ENCODE measurements at regions not wholly inside any gene's neighbourhood (a gene's known extent, or its start where the extent isn't known, plus 50 kb on each side); places are given as distances from the start of the nearest gene placed in this dataset.

DNA sequence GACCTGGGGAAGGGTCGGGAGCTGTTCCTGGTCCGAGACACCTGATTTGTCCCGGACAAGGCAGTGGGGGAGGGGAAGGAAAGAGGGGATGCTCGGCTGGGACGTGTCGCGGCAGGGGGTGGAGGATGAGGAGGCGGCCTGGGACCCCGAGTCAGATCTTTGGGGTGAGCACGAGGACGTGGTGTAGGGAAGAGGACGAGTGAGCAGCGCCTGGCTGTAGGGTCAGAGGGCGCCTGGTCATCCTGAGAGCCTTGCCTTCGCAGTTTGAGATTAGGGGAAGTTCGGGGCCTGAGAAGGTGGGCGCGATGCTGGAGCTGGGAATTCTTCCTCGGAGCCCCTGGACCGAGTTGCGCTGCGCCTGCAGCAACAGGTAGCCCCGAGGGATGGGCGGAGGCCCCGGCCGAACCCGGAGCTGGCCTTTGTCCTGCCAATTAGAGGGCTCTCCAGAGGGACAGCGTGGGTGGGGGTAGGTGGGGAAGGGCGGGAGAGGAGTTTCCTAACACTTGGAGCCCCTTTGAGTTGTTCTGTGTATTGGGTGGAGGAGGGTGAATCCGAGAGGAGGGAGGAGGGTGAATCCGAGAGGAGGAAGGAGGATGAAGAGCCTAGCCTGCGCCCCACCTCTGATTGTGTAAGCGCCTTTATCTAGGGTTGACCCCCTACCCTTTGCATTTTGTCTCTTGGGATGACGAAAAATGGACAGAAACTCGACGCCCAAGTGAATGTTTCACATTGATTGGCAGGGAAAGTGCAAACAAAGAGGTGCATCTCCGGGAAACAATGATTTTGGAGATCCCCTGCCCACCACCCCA, 72.0 kb downstream of the SOX4 start:
- DNase-seq (ENCODE audit: low spot score) = peak; percentile 22
- TF ChIP-seq, protein P1, sequence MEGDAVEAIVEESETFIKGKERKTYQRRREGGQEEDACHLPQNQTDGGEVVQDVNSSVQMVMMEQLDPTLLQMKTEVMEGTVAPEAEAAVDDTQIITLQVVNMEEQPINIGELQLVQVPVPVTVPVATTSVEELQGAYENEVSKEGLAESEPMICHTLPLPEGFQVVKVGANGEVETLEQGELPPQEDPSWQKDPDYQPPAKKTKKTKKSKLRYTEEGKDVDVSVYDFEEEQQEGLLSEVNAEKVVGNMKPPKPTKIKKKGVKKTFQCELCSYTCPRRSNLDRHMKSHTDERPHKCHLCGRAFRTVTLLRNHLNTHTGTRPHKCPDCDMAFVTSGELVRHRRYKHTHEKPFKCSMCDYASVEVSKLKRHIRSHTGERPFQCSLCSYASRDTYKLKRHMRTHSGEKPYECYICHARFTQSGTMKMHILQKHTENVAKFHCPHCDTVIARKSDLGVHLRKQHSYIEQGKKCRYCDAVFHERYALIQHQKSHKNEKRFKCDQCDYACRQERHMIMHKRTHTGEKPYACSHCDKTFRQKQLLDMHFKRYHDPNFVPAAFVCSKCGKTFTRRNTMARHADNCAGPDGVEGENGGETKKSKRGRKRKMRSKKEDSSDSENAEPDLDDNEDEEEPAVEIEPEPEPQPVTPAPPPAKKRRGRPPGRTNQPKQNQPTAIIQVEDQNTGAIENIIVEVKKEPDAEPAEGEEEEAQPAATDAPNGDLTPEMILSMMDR (IDR thresholded peaks at IDR 0.05; ENCODE audit: extremely low read depth, missing control alignments) = no peak

DNA sequence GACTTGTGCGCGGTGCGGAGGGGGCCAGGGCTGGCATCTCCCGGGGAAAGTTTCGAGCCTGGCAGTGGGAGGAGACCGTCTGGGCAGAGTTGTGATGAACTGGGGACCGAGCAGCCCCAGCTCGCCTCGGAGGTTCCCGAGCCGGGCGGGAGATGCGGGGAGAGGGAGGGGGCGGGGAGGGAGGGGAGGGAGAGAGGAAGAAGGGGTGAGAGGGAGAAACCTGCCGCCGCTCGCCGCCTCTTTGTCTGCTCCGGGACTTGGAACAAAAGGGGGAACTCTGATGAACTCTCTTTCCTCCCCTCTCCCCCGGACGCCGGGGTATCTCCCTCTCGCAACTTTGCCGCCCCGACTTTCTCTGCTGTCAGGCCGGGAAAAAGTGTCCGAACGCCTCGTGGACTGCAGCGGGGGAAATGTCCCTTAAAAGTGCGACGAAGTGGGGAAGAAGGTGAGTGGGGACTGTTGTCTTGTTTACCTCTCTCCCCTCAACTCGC, 72.7 kb downstream of the SOX4 start:
- TF ChIP-seq, protein P1 (IDR thresholded peaks at IDR 0.05; ENCODE audit: extremely low read depth, missing control alignments) = no peak
- DNase-seq (ENCODE audit: low spot score) = peak; percentile 32

DNA sequence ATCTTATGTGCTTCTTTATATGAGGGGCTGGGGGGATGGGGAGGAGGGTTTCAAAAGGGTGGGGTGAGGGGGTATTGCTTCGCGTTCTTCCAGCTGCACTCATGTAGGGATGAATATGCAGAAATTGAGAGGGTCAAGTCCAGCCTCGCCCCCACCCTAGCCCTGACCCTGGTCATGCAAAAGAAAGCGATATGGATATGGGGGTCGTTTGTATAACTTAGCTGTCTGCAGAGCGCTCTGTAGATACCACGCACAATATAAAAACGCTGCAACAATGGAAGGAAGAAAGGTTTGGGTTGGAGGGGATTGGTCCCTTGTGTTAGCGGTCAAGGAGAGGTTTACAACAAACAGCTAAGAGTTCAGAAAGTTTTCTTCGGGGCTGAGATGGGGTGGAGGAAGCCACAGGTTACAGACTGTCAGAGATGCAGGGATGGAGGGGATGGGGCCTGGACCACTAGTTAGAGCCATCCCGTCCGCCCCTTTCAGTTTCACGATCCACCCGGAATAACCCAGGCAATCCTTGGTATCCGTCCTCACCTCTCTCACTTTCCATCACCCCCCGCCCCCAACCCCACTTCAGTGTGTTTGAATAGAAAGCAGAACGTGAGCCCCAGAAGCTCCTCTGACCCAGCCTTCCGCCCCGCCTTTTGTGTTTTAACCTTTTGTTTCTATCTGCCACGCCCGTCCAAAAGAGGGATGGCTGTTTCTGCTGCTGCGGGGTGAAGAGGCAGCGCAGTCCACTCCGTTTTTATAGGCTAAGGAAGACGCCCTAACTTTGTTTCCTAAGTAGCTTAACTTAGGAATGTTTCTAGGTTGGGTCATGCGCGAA, 73.5 kb downstream of the SOX4 start:
- DNase-seq (ENCODE audit: low spot score) = peak; percentile 9
- TF ChIP-seq, protein P1 (IDR thresholded peaks at IDR 0.05; ENCODE audit: extremely low read depth, missing control alignments) = no peak

DNA sequence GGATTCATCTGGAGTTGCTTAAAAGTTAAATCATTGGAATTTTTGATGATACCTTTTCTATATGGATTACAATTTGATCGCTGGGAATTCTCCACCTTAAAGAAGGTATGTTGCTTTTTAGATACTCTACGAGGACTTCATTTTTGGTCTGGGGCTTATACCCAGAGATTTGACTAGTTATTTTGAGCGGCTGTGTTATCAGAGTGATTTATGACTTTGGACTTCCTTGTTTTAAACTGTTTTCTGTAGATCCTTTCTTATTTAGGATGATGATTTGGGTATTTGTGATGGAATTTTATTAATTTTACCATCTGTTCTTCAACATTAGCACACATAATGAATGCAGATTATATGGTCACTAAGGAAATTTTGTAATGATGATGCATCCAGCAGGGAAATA, 75.2 kb downstream of the SOX4 start:
- TF ChIP-seq, protein P1 (IDR thresholded peaks at IDR 0.05; ENCODE audit: extremely low read depth, missing control alignments) = no peak

DNA sequence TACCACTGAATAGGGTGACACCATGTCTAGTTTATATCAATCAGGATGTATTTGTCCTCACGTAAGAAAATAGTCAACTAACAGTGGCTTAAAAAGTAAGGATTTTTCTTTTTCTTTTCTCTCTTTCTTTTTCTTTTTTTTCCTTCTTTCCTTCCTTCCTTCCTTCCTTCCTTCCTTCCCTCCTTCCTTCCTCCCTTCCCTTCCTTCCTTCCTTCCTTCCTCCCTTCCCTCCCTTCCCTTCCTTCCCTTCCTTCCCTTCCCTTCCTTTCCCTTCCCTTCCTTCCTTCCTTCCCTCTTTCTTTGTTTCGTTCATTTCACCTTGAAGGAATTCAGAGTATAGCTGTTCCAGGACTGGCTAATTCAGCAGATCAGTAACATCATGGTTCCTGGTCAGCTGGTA, 83.2 kb downstream of the SOX4 start:
- TF ChIP-seq, protein P1 (IDR thresholded peaks at IDR 0.05; ENCODE audit: extremely low read depth, missing control alignments) = no peak
- DNase-seq (ENCODE audit: low spot score) = no peak

More for the DNA sequence above, 75.2 kb downstream of the SOX4 start:
- no peak for DNase-seq (ENCODE audit: low spot score)

DNA sequence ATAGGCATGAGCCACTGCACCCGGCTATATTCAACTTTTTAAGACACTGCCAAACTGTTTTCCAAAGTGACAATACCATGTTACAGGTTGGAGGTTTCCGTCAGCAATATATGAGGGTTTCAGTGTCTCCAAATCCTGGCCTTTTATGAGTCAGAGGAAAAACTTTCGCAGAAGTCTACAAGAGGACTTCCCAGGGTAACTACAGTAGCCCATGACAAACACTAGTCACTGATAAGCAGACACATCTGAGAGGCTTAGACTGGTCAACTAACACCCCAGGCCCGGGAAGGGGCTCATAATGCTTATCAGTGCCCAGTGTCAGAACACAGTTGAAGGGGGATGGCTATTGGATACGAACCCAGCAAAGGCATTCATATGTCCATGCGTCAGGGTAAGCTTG, 85.4 kb downstream of the SOX4 start:
- TF ChIP-seq, protein P1 (IDR thresholded peaks at IDR 0.05; ENCODE audit: extremely low read depth, missing control alignments) = no peak
- DNase-seq (ENCODE audit: low spot score) = no peak

DNA sequence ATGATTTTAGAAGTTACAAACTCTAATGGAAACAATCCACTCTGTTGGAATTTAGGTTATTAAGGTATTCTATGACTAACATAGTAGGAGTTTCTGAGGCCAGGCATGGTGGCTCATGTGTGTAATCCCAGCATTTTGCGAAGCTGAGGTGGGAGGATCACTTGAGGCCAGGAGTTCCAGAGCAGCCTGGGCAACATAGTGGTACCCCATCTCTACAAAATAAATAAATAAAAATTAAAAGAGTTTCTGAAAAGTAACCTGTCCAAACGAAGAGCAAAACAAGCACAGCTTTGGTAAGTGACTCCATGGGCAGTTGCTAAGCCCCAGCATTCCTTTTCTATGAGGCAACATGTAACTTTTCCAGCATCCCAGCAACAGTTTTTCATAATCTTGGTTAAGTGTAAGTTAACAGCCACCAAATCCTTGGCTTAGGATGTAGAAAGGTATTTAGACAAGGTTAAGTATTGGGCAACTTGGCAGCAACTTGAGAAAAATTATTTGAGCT, 86.3 kb downstream of the SOX4 start:
- DNase-seq (ENCODE audit: low spot score) = no peak
- TF ChIP-seq, protein P1 (IDR thresholded peaks at IDR 0.05; ENCODE audit: extremely low read depth, missing control alignments) = no peak
